IPS-15b (cell line): ENCODE measurements at regions not wholly inside any gene's neighbourhood (a gene's known extent, or its start where the extent isn't known, plus 50 kb on each side); places are given as distances from the start of the nearest gene placed in this dataset.

ENCODE experiments used
- H3K27me3 ChIP-seq: one replicate; pipeline ENCODE4 v1.6.1; 2013; ENCODE audit warnings: low read length; ENCODE audit not compliant: control insufficient read depth, insufficient read depth
- H3K36me3 ChIP-seq: one replicate; pipeline ENCODE4 v1.6.1; 2013; ENCODE audit warnings: low read length; ENCODE audit not compliant: control insufficient read depth, insufficient read depth
- H3K4me1 ChIP-seq: one replicate; pipeline ENCODE4 v1.6.1; 2013; ENCODE audit warnings: mild to moderate bottlenecking, low read length; ENCODE audit not compliant: control insufficient read depth, insufficient read depth
- H3K4me3 ChIP-seq: one replicate; pipeline ENCODE4 v1.5.1; 2013; ENCODE audit warnings: low read depth, low read length
- H3K9ac ChIP-seq: one replicate; pipeline ENCODE4 v1.6.1; 2013; ENCODE audit warnings: low read depth, mild to moderate bottlenecking, low read length
- H3K9me3 ChIP-seq: one replicate; pipeline ENCODE4 v1.6.1; 2013; ENCODE audit warnings: mild to moderate bottlenecking, low read length; ENCODE audit not compliant: control insufficient read depth, insufficient read depth

- Histone ChIP-seq H3K27me3 (no peaks in the 10 kb centered on the region), H3K36me3 (no peaks in the 10 kb centered on the region), H3K9ac (no peak overlapping the region), H3K4me3 (no peak overlapping the region), H3K9me3 (no peaks in the 10 kb centered on the region), H3K4me1 (peaks cover 11% of the 10 kb centered on the region)
Observed at GRCh38 chr12:65699251-65699650, 125.0 kb upstream of the HMGA2 start.

GRCh38 chr12:65703176-65703575, 121.1 kb upstream of the HMGA2 start:
- Histone ChIP-seq H3K9me3 (no peaks in the 10 kb centered on the region), H3K27me3 (no peaks in the 10 kb centered on the region), H3K36me3 (no peaks in the 10 kb centered on the region), H3K4me1 (no peaks in the 10 kb centered on the region), H3K4me3 (no peak overlapping the region), H3K9ac (no peak overlapping the region)

- H3K27me3 ChIP-seq: no peaks in the 10 kb centered on the region
- H3K4me3 ChIP-seq: no peak overlapping the region
- no peaks in the 10 kb centered on the region for H3K4me1 ChIP-seq
- H3K36me3 ChIP-seq: no peaks in the 10 kb centered on the region
- no peak overlapping the region for H3K9ac ChIP-seq
- no peaks in the 10 kb centered on the region for H3K9me3 ChIP-seq
Observed at GRCh38 chr12:65705380-65705876, 118.9 kb upstream of the HMGA2 start.

GRCh38 chr12:65707051-65707450, 117.2 kb upstream of the HMGA2 start:
- no peaks in the 10 kb centered on the region for H3K36me3 ChIP-seq
- H3K9me3 ChIP-seq: no peaks in the 10 kb centered on the region
- H3K4me1 ChIP-seq: no peaks in the 10 kb centered on the region
- no peak overlapping the region for H3K9ac ChIP-seq
- no peaks in the 10 kb centered on the region for H3K27me3 ChIP-seq
- no peak overlapping the region for H3K4me3 ChIP-seq

GRCh38 chr12:65712260-65713004, 111.9 kb upstream of the HMGA2 start:
- H3K9ac ChIP-seq: no peak overlapping the region
- H3K9me3 ChIP-seq: no peaks in the 10 kb centered on the region
- no peak overlapping the region for H3K4me3 ChIP-seq
- no peaks in the 10 kb centered on the region for H3K27me3 ChIP-seq
- no peaks in the 10 kb centered on the region for H3K4me1 ChIP-seq
- H3K36me3 ChIP-seq: no peaks in the 10 kb centered on the region

- H3K4me1 ChIP-seq: no peaks in the 10 kb centered on the region
- H3K36me3 ChIP-seq: no peaks in the 10 kb centered on the region
- no peaks in the 10 kb centered on the region for H3K9me3 ChIP-seq
- H3K27me3 ChIP-seq: no peaks in the 10 kb centered on the region
- no peak overlapping the region for H3K4me3 ChIP-seq
- no peak overlapping the region for H3K9ac ChIP-seq
Observed at GRCh38 chr12:65715961-65716360, 108.3 kb upstream of the HMGA2 start.

- Histone ChIP-seq H3K4me3 (no peak overlapping the region), H3K9ac (no peak overlapping the region), H3K36me3 (no peaks in the 10 kb centered on the region), H3K9me3 (no peaks in the 10 kb centered on the region), H3K27me3 (no peaks in the 10 kb centered on the region), H3K4me1 (no peaks in the 10 kb centered on the region)
Observed at GRCh38 chr12:65720136-65721130, 103.8 kb upstream of the HMGA2 start.

- H3K27me3 ChIP-seq: no peaks in the 10 kb centered on the region
- no peak overlapping the region for H3K9ac ChIP-seq
- H3K4me1 ChIP-seq: no peaks in the 10 kb centered on the region
- H3K36me3 ChIP-seq: no peaks in the 10 kb centered on the region
- no peaks in the 10 kb centered on the region for H3K9me3 ChIP-seq
- H3K4me3 ChIP-seq: no peak overlapping the region
Observed at GRCh38 chr12:65721541-65722190, 102.6 kb upstream of the HMGA2 start.

GRCh38 chr12:65725376-65725775, 98.9 kb upstream of the HMGA2 start:
- H3K36me3 ChIP-seq: no peaks in the 10 kb centered on the region
- H3K9me3 ChIP-seq: no peaks in the 10 kb centered on the region
- peaks cover 21% of the 10 kb centered on the region for H3K27me3 ChIP-seq
- no peak overlapping the region for H3K4me3 ChIP-seq
- no peak overlapping the region for H3K9ac ChIP-seq
- H3K4me1 ChIP-seq: no peaks in the 10 kb centered on the region

GRCh38 chr12:65728455-65728847, 95.8 kb upstream of the HMGA2 start:
- Histone ChIP-seq H3K4me1 (no peaks in the 10 kb centered on the region), H3K9me3 (no peaks in the 10 kb centered on the region), H3K27me3 (peaks cover 21% of the 10 kb centered on the region), H3K36me3 (no peaks in the 10 kb centered on the region), H3K9ac (no peak overlapping the region), H3K4me3 (peak overlapping the region; percentile 60)
